GM12878 (cell line): ENCODE measurements at regions not wholly inside any gene's neighbourhood (a gene's known extent, or its start where the extent isn't known, plus 50 kb on each side); places are given as distances from the start of the nearest gene placed in this dataset.

ENCODE experiments used
- ATAC-seq: fragments of 200-7000 bp; cut with Tn5 transposase; 3 replicates; pipeline ENCODE4 v1.9.1; 2020; ENCODE audit warnings: mild to moderate bottlenecking, moderate library complexity
- BruUV-seq: library from RNA; stranded (reverse); fragments of 400-500 nt; replicated peaks from 2 replicates; lab custom pipeline; 2021; lab: Mats Ljungman, UMichigan
- CTCF ChIA-PET: fragments of 300-600 bp; sonication (Branson Sonifier 250); formaldehyde crosslinking; extraction: SDS; loops from one replicate; lab custom pipeline; 2021; ENCODE audit warnings: inconsistent platforms; lab: Yijun Ruan, JAX
- POLR2A ChIA-PET: fragments of 350-600 bp; formaldehyde crosslinking; extraction: SDS; loops from one replicate; lab custom pipeline; 2021; ENCODE audit warnings: inconsistent platforms; lab: Charles Lee
- RAD21 ChIA-PET: fragments of 300-600 bp; sonication (Branson Sonifier 250); formaldehyde crosslinking; loops from one replicate; lab custom pipeline; 2023; ENCODE audit warnings: antibody characterized with exemption; ENCODE audit not compliant: unreplicated experiment; lab: Charles Lee
- SMC1A ChIA-PET: fragments of 300-600 bp; sonication (Branson Sonifier 250); formaldehyde crosslinking; loops from one replicate; lab custom pipeline; 2023; ENCODE audit not compliant: unreplicated experiment, uncharacterized antibody; lab: Charles Lee
- DNase-seq: peaks from one replicate; pipeline ENCODE4 v3.0.0-alpha.2; 2011; ENCODE audit warnings: low read depth, low spot score
- FAIRE-seq: peaks from 3 replicates; lab custom pipeline; 2011; peaks lifted over from hg19 to GRCh38; lab: Jason Lieb, UNC
- H2AFZ ChIP-seq: 2 replicates; pipeline ENCODE4 v1.6.0; 2011; ENCODE audit warnings: low read depth, low read length, control low read depth; ENCODE audit not compliant: control insufficient read depth
- H3K27ac ChIP-seq: 2 replicates; pipeline ENCODE4 v1.5.1; 2011; ENCODE audit warnings: control low read depth; ENCODE audit not compliant: control insufficient read depth, insufficient read depth
- H3K27me3 ChIP-seq, 2 experiments: replicated peaks in 1 of 2; 2 replicates each; pipeline versions ENCODE4 v1.6.0 to v1.6.1; 2011; ENCODE audit warnings: low read length in 1 of 2; ENCODE audit not compliant: control insufficient read depth in 2 of 2, insufficient read depth in 2 of 2
- H3K36me3 ChIP-seq, 2 experiments: 2 replicates each; pipeline ENCODE4 v1.5.1; 2011; ENCODE audit warnings: low read length in 1 of 2; ENCODE audit not compliant: control insufficient read depth in 2 of 2, insufficient read depth in 2 of 2
- H3K4me1 ChIP-seq: 2 replicates; pipeline ENCODE4 v1.6.1; 2011; ENCODE audit warnings: mild to moderate bottlenecking, low read length, moderate library complexity, mixed read lengths; ENCODE audit not compliant: control insufficient read depth, insufficient read depth
- H3K4me2 ChIP-seq: 2 replicates; pipeline ENCODE4 v1.6.0; 2011; ENCODE audit warnings: control low read depth; ENCODE audit not compliant: control insufficient read depth, insufficient read depth
- H3K4me3 ChIP-seq: fragments of 200-600 bp; sonication (generic); 2 replicates; pipeline ENCODE4 v1.5.1; 2016
- H3K79me2 ChIP-seq: 2 replicates; pipeline ENCODE4 v1.6.0; 2011; ENCODE audit warnings: low read length; ENCODE audit not compliant: control insufficient read depth, insufficient read depth
- H3K9ac ChIP-seq: 2 replicates; pipeline ENCODE4 v1.8.0; 2011; ENCODE audit warnings: low read length, control low read depth, mixed read lengths; ENCODE audit not compliant: control insufficient read depth, insufficient read depth
- H3K9me3 ChIP-seq: replicated peaks from 3 replicates; pipeline ENCODE4 v1.5.1; 2011; ENCODE audit warnings: mild to moderate bottlenecking, low read length; ENCODE audit not compliant: control insufficient read depth, insufficient read depth
- H4K20me1 ChIP-seq: 2 replicates; pipeline ENCODE4 v1.6.0; 2011; ENCODE audit not compliant: control insufficient read depth, insufficient read depth
- CBFB ChIP-seq: IDR thresholded peaks from 2 replicates; pipeline ENCODE4 v1.6.1; 2016; ENCODE audit warnings: antibody characterized with exemption, low read depth
- DPF2 ChIP-seq: fragments of 450-650 bp; IDR thresholded peaks from 2 replicates; pipeline ENCODE4 v1.6.1; 2017; ENCODE audit warnings: mild to moderate bottlenecking
- IKZF1 ChIP-seq: fragments of 450-650 bp; conservative IDR thresholded peaks from 2 replicates; pipeline ENCODE4 v1.6.1; 2017; ENCODE audit warnings: antibody characterized with exemption, mild to moderate bottlenecking
- POLR2A ChIP-seq: IDR thresholded peaks from 2 replicates; pipeline ENCODE4 v1.6.1; 2011; ENCODE audit warnings: low read depth, mild to moderate bottlenecking, low read length
- RAD21 ChIP-seq: IDR thresholded peaks from 2 replicates; pipeline ENCODE4 v1.6.1; 2011; ENCODE audit warnings: mild to moderate bottlenecking, low read depth, low read length, moderate library complexity; ENCODE audit not compliant: insufficient read depth
- SRF ChIP-seq, 2 experiments: IDR thresholded peaks; 2 replicates each; pipeline ENCODE4 v1.6.1; 2011; ENCODE audit warnings: low read depth in 2 of 2, low read length in 2 of 2, mild to moderate bottlenecking in 1 of 2, moderate library complexity in 1 of 2
- WGBS: methylation state at CpG from one replicate; pipeline ENCODE4 v1.1.6; 2016; ENCODE audit warnings: low lambda C conversion rate; ENCODE audit not compliant: insufficient replicate concordance, insufficient coverage; ENCODE audit errors: missing lambda C conversion rate; 5-methylcytosine and 5-hydroxymethylcytosine counted together
- in situ Hi-C: fragments of 300-500 bp; cut with MboI; formaldehyde crosslinking; loops from 9 replicates; pipeline ENCODE4 v1.14.3; 2018; ENCODE audit warnings: mixed read lengths
- intact Hi-C: fragments of 100-400 bp; cut with micrococcal nuclease; formaldehyde crosslinking; loops from one replicate; pipeline ENCODE4 v1.14.2; 2022; ENCODE audit not compliant: unreplicated experiment
- TF ChIP-seq, protein P1 (sequence below): fragments of 450-650 bp; IDR thresholded peaks from 2 replicates; pipeline ENCODE4 v1.6.1; 2017; ENCODE audit warnings: low read depth, mild to moderate bottlenecking, moderate library complexity
- TF ChIP-seq, protein P2 (sequence below): fragments of 450-650 bp; IDR thresholded peaks from 2 replicates; pipeline ENCODE4 v1.6.1; 2018; ENCODE audit warnings: mild to moderate bottlenecking, low read depth, moderate library complexity; ENCODE audit not compliant: partially characterized antibody
- TF ChIP-seq, protein P3 (sequence below): IDR thresholded peaks from 2 replicates; pipeline ENCODE4 v1.6.1; 2012; ENCODE audit warnings: improper control_type of control experiment, low read depth, low read length; ENCODE audit not compliant: insufficient replicate concordance

DNA sequence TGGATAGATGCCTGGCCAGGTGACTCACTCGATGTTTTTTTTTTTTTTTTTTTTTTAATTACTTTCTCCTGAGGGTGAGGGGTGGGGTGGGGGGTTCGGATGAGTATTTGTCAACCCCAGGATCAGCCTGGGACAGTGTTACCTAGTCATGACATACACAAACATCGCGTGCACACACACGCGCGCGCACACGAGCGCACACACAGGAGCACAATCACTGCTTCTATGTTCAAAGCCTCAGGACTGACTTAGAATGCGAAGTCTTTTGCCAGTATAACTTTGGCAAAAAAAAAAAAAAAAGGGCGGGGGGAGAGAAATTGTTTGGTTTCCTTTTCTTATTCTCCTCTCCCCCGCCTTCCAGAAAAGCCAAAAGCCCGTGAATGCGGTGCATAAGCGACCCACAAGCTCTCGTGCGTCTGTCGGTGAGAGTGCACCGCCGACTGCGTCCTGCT is 115.0 kb upstream of the TEX13C start:
- no peak overlapping the region for H3K4me3 ChIP-seq
- ChIA-PET CTCF (no interaction called here), SMC1A (no interaction called here), POLR2A (no interaction called here), RAD21 (no interaction called here)
- BruUV-seq = no TSS peak
- no peak for DNase-seq
- intact Hi-C loops (no loop called here), in situ Hi-C loops (no loop called here)
- H4K20me1 ChIP-seq = no peaks in the 10 kb centered on the region
- no peak overlapping the region for H3K9ac ChIP-seq
- no peaks in the 10 kb centered on the region; the same call in 2 of the 3 replicates for H3K9me3 ChIP-seq
- no peak for ATAC-seq
- 55% methylated on average over 18 of the region's 22 CpGs for WGBS
- H3K4me2 ChIP-seq = no peak overlapping the region
- H3K4me1 ChIP-seq = no peaks in the 10 kb centered on the region
- H3K27ac ChIP-seq = no peak overlapping the region
- no peak overlapping the region for H2AFZ ChIP-seq
- no peaks in the 10 kb centered on the region for H3K36me3 ChIP-seq
- no peaks in the 10 kb centered on the region for H3K79me2 ChIP-seq
- FAIRE-seq = no peak
- TF ChIP-seq, protein P1, sequence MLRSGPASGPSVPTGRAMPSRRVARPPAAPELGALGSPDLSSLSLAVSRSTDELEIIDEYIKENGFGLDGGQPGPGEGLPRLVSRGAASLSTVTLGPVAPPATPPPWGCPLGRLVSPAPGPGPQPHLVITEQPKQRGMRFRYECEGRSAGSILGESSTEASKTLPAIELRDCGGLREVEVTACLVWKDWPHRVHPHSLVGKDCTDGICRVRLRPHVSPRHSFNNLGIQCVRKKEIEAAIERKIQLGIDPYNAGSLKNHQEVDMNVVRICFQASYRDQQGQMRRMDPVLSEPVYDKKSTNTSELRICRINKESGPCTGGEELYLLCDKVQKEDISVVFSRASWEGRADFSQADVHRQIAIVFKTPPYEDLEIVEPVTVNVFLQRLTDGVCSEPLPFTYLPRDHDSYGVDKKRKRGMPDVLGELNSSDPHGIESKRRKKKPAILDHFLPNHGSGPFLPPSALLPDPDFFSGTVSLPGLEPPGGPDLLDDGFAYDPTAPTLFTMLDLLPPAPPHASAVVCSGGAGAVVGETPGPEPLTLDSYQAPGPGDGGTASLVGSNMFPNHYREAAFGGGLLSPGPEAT = no peak
- TF ChIP-seq IKZF1 (no peak), RAD21 (no peak), CBFB (no peak), DPF2 (no peak), POLR2A (no peak), SRF (IDR thresholded peaks at IDR 0.05; ENCODE audit: low read depth in 2 of 2, low read length in 2 of 2) (no peak)
- TF ChIP-seq, protein P2, sequence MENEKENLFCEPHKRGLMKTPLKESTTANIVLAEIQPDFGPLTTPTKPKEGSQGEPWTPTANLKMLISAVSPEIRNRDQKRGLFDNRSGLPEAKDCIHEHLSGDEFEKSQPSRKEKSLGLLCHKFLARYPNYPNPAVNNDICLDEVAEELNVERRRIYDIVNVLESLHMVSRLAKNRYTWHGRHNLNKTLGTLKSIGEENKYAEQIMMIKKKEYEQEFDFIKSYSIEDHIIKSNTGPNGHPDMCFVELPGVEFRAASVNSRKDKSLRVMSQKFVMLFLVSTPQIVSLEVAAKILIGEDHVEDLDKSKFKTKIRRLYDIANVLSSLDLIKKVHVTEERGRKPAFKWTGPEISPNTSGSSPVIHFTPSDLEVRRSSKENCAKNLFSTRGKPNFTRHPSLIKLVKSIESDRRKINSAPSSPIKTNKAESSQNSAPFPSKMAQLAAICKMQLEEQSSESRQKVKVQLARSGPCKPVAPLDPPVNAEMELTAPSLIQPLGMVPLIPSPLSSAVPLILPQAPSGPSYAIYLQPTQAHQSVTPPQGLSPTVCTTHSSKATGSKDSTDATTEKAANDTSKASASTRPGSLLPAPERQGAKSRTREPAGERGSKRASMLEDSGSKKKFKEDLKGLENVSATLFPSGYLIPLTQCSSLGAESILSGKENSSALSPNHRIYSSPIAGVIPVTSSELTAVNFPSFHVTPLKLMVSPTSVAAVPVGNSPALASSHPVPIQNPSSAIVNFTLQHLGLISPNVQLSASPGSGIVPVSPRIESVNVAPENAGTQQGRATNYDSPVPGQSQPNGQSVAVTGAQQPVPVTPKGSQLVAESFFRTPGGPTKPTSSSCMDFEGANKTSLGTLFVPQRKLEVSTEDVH = no peak
- TF ChIP-seq, protein P3, sequence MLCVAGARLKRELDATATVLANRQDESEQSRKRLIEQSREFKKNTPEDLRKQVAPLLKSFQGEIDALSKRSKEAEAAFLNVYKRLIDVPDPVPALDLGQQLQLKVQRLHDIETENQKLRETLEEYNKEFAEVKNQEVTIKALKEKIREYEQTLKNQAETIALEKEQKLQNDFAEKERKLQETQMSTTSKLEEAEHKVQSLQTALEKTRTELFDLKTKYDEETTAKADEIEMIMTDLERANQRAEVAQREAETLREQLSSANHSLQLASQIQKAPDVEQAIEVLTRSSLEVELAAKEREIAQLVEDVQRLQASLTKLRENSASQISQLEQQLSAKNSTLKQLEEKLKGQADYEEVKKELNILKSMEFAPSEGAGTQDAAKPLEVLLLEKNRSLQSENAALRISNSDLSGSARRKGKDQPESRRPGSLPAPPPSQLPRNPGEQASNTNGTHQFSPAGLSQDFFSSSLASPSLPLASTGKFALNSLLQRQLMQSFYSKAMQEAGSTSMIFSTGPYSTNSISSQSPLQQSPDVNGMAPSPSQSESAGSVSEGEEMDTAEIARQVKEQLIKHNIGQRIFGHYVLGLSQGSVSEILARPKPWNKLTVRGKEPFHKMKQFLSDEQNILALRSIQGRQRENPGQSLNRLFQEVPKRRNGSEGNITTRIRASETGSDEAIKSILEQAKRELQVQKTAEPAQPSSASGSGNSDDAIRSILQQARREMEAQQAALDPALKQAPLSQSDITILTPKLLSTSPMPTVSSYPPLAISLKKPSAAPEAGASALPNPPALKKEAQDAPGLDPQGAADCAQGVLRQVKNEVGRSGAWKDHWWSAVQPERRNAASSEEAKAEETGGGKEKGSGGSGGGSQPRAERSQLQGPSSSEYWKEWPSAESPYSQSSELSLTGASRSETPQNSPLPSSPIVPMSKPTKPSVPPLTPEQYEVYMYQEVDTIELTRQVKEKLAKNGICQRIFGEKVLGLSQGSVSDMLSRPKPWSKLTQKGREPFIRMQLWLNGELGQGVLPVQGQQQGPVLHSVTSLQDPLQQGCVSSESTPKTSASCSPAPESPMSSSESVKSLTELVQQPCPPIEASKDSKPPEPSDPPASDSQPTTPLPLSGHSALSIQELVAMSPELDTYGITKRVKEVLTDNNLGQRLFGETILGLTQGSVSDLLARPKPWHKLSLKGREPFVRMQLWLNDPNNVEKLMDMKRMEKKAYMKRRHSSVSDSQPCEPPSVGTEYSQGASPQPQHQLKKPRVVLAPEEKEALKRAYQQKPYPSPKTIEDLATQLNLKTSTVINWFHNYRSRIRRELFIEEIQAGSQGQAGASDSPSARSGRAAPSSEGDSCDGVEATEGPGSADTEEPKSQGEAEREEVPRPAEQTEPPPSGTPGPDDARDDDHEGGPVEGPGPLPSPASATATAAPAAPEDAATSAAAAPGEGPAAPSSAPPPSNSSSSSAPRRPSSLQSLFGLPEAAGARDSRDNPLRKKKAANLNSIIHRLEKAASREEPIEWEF = no peak
- no peaks in the 10 kb centered on the region for H3K27me3 ChIP-seq
